GM23338 (cell line): ENCODE measurements at regions not wholly inside any gene's neighbourhood (a gene's known extent, or its start where the extent isn't known, plus 50 kb on each side); places are given as distances from the start of the nearest gene placed in this dataset.

Experiments used
- ATAC-seq: fragments of 200-7000 bp; cut with Tn5 transposase; 3 replicates; pipeline ENCODE4 v1.9.1; 2020
- DNase-seq: peaks from one replicate; pipeline ENCODE4 v3.0.0-alpha.2; 2015; ENCODE audit warnings: low spot score
- H2AFZ ChIP-seq: fragments of 200-600 bp; sonication (generic); 2 replicates; pipeline ENCODE4 v1.8.0; 2016; ENCODE audit warnings: antibody characterized with exemption, mild to moderate bottlenecking, moderate library complexity
- H3F3A ChIP-seq: fragments of 200-600 bp; sonication (generic); replicated peaks from 2 replicates; pipeline ENCODE4 v1.8.0; 2017; ENCODE audit warnings: antibody characterized with exemption, mixed run types, low read depth
- H3K27ac ChIP-seq: fragments of 200-600 bp; sonication (generic); 2 replicates; pipeline ENCODE4 v1.6.1; 2016; ENCODE audit warnings: low read depth
- H3K27me3 ChIP-seq: fragments of 200-600 bp; sonication (generic); 2 replicates; pipeline ENCODE4 v1.8.0; 2016; ENCODE audit warnings: mild to moderate bottlenecking, mixed run types, moderate library complexity; ENCODE audit not compliant: insufficient read depth
- H3K36me3 ChIP-seq: fragments of 200-600 bp; sonication (generic); 2 replicates; pipeline ENCODE4 v1.8.0; 2016; ENCODE audit warnings: mild to moderate bottlenecking; ENCODE audit not compliant: insufficient read depth
- H3K4me1 ChIP-seq: fragments of 200-600 bp; sonication (generic); 2 replicates; pipeline ENCODE4 v1.8.0; 2016; ENCODE audit warnings: mild to moderate bottlenecking, moderate library complexity; ENCODE audit not compliant: insufficient read depth
- H3K4me2 ChIP-seq: fragments of 200-600 bp; sonication (generic); 2 replicates; pipeline ENCODE4 v1.7.1; 2017; ENCODE audit warnings: mixed run types
- H3K4me3 ChIP-seq: fragments of 200-600 bp; sonication (generic); 2 replicates; pipeline ENCODE4 v1.6.1; 2016; ENCODE audit warnings: mixed run types
- H3K79me2 ChIP-seq: fragments of 200-600 bp; sonication (generic); replicated peaks from 2 replicates; pipeline ENCODE4 v1.8.0; 2017; ENCODE audit warnings: mild to moderate bottlenecking; ENCODE audit not compliant: insufficient read depth
- H3K9me2 ChIP-seq: fragments of 200-600 bp; sonication (generic); 2 replicates; pipeline ENCODE4 v1.8.0; 2017; ENCODE audit not compliant: insufficient read depth
- H4K20me1 ChIP-seq: fragments of 200-600 bp; sonication (generic); replicated peaks from 2 replicates; pipeline ENCODE4 v1.8.0; 2017; ENCODE audit warnings: mild to moderate bottlenecking; ENCODE audit not compliant: insufficient read depth
- H3K27ac Mint-ChIP-seq: 2 replicates; pipeline ENCODE4 v1.8.0; 2020; ENCODE audit warnings: inconsistent platforms, mild to moderate bottlenecking, moderate library complexity, mixed read lengths
- H3K27me3 Mint-ChIP-seq: 3 replicates; pipeline ENCODE4 v1.8.0; 2022; ENCODE audit warnings: low read depth, mild to moderate bottlenecking, moderate library complexity, mixed read lengths, inconsistent platforms; ENCODE audit not compliant: insufficient read depth, poor library complexity
- H3K36me3 Mint-ChIP-seq: 3 replicates; pipeline ENCODE4 v1.8.0; 2021; ENCODE audit warnings: low read depth, mild to moderate bottlenecking, inconsistent platforms, moderate library complexity, mixed read lengths
- H3K4me1 Mint-ChIP-seq: 3 replicates; pipeline ENCODE4 v1.8.0; 2020; ENCODE audit warnings: mild to moderate bottlenecking, inconsistent platforms, mixed read lengths
- H3K4me3 Mint-ChIP-seq: 3 replicates; pipeline ENCODE4 v1.8.0; 2021; ENCODE audit warnings: moderate library complexity, mild to moderate bottlenecking, inconsistent platforms, mixed read lengths
- H3K9me3 Mint-ChIP-seq: 3 replicates; pipeline ENCODE4 v1.8.0; 2020; ENCODE audit warnings: moderate library complexity, mild to moderate bottlenecking, inconsistent platforms, mixed read lengths
- CREB1 ChIP-seq: fragments of 250-450 bp; sonication (Bioruptor Pico); IDR thresholded peaks from 2 replicates; pipeline ENCODE4 v1.5.0; 2020; ENCODE audit warnings: low read depth, mild to moderate bottlenecking, moderate library complexity
- CTCF ChIP-seq, 2 experiments: fragments of 200-600 bp in 1 of 2; sonication (generic) in 1 of 2; conservative IDR thresholded peaks; 2 replicates each; pipeline versions ENCODE4 v1.5.1 to v1.6.1; 2016 to 2017; ENCODE audit warnings: antibody characterized with exemption in 2 of 2, low read depth in 2 of 2, mild to moderate bottlenecking in 2 of 2, moderate library complexity in 1 of 2
- ETS1 ChIP-seq: IDR thresholded peaks from 2 replicates; pipeline ENCODE4 v1.6.1; 2016; ENCODE audit warnings: antibody characterized with exemption
- EZH2 ChIP-seq: fragments of 200-600 bp; sonication (generic); IDR thresholded peaks from one replicate; pipeline ENCODE4 v1.8.0; 2017; ENCODE audit warnings: antibody characterized with exemption, mild to moderate bottlenecking, low read depth; ENCODE audit not compliant: unreplicated experiment
- EZH2phosphoT487 ChIP-seq: fragments of 200-600 bp; sonication (generic); IDR thresholded peaks from one replicate; pipeline ENCODE4 v1.8.1; 2018; ENCODE audit warnings: antibody characterized with exemption; ENCODE audit not compliant: unreplicated experiment
- JUNB ChIP-seq: IDR thresholded peaks from one replicate; pipeline ENCODE4 v1.6.1; 2016; ENCODE audit warnings: antibody characterized with exemption; ENCODE audit not compliant: unreplicated experiment
- NANOG ChIP-seq: IDR thresholded peaks from 2 replicates; pipeline ENCODE4 v1.6.1; 2016; ENCODE audit warnings: antibody characterized with exemption, borderline replicate concordance
- POLR2AphosphoS5 ChIP-seq: IDR thresholded peaks from 2 replicates; pipeline ENCODE4 v1.6.1; 2016; ENCODE audit warnings: antibody characterized with exemption, low read depth
- REST ChIP-seq: IDR thresholded peaks from one replicate; pipeline ENCODE4 v1.6.1; 2018; ENCODE audit warnings: antibody characterized with exemption; ENCODE audit not compliant: unreplicated experiment
- STAT1 ChIP-seq: IDR thresholded peaks from one replicate; pipeline ENCODE4 v1.6.1; 2016; ENCODE audit warnings: antibody characterized with exemption; ENCODE audit not compliant: unreplicated experiment
- ZNF114 ChIP-seq: fragments of 250-450 bp; sonication (Bioruptor Pico); IDR thresholded peaks from 2 replicates; pipeline ENCODE4 v1.5.0; 2020; ENCODE audit warnings: mild to moderate bottlenecking, moderate library complexity
- ZNF331 ChIP-seq: fragments of 250-450 bp; sonication (Bioruptor Pico); IDR thresholded peaks from 2 replicates; pipeline ENCODE4 v1.5.0; 2020; ENCODE audit warnings: low read depth, mild to moderate bottlenecking, moderate library complexity
- ZNF462 ChIP-seq: fragments of 250-450 bp; sonication (Bioruptor Pico); IDR thresholded peaks from 2 replicates; pipeline ENCODE4 v1.5.0; 2020; ENCODE audit warnings: mild to moderate bottlenecking, moderate library complexity

- TF ChIP-seq ZNF114 (CRISPR knock-in tag) (no peak), ETS1 (no peak), POLR2AphosphoS5 (no peak), EZH2phosphoT487 (no peak), NANOG (no peak), REST (no peak), ZNF331 (CRISPR knock-in tag) (no peak), EZH2 (no peak), ZNF462 (CRISPR knock-in tag) (no peak), STAT1 (no peak), CTCF (conservative IDR thresholded peaks at IDR 0.05; ENCODE audit: low read depth in 2 of 2) (no peak), JUNB (no peak), CREB1 (CRISPR knock-in tag) (no peak)
- Mint-ChIP-seq H3K4me1 (peaks cover 24% of the 10 kb centered on the region), H3K4me3 (no peak overlapping the region), H3K27me3 (peaks cover 18% of the 10 kb centered on the region), H3K9me3 (no peaks in the 10 kb centered on the region; the same call in 2 of the 3 replicates), H3K36me3 (peaks cover 5% of the 10 kb centered on the region; the same call in 1 of the 3 replicates), H3K27ac (no peak overlapping the region)
- Histone ChIP-seq H3K4me1 (peaks cover 4% of the 10 kb centered on the region; the same call in 1 of the 2 replicates), H3K4me2 (no peak overlapping the region), H3K9me2 (no peaks in the 10 kb centered on the region), H3F3A (0 out of 2 replicates have a peak, but pooled peaks cover 3% of the 10 kb centered on the region), H3K79me2 (no peaks in the 10 kb centered on the region), H3K4me3 (no peak overlapping the region), H3K36me3 (no peaks in the 10 kb centered on the region), H4K20me1 (no peaks in the 10 kb centered on the region), H2AFZ (peak overlapping the region; percentile 80; the same call in 1 of the 2 replicates), H3K27me3 (0 out of 2 replicates have a peak, but pooled peaks cover 2% of the 10 kb centered on the region), H3K27ac (no peak overlapping the region)
- DNase-seq (no peak), ATAC-seq (no peak)
Measured at GRCh38 chr1:53388963-53389362, 61.1 kb upstream of the LRP8 start.
